Naive thymus-derived CD4-positive, alpha-beta T cell (primary cell): ENCODE measurements at regions not wholly inside any gene's neighbourhood (a gene's known extent, or its start where the extent isn't known, plus 50 kb on each side); places are given as distances from the start of the nearest gene placed in this dataset.
A peak's percentile ranks its signal among the peaks of the same experiment; 100 is the strongest.
"Not testable (repeated sequence)": the region's sequence is repeated elsewhere in the genome, so short reads cannot be mapped to it uniquely, and the experiment has no call there.

Experiments
- ATAC-seq: fragments of 150-1000 bp; cut with Tn5 transposase; 2 replicates; pipeline ENCODE4 v1.10.0; 2021; ENCODE audit warnings: mild to moderate bottlenecking, moderate library complexity
- CTCF ChIA-PET: fragments of 350-600 bp; sonication (Branson Sonifier 250); formaldehyde crosslinking; loops from one replicate; lab custom pipeline; 2021; ENCODE audit warnings: antibody characterized with exemption; lab: Charles Lee
- POLR2A ChIA-PET: fragments of 350-600 bp; sonication (Branson Sonifier 250); formaldehyde crosslinking; loops from one replicate; lab custom pipeline; 2021; ENCODE audit warnings: antibody characterized with exemption, inconsistent platforms; lab: Charles Lee
- DNase-seq, 9 donors: peaks; one replicate each; pipeline versions ENCODE4 v3.0.0 to v3.0.0-alpha.2; 2020 to 2022; ENCODE audit warnings: mixed read lengths in 1 of 9
- H3K27ac ChIP-seq: one replicate; pipeline ENCODE4 v1.7.0; 2013; ENCODE audit warnings: mild to moderate bottlenecking, low read depth, low read length, moderate library complexity
- H3K27me3 ChIP-seq, 2 donors: one replicate each; pipeline ENCODE4 v1.7.0; 2013; ENCODE audit warnings: low read length in 2 of 2, mild to moderate bottlenecking in 2 of 2, moderate library complexity in 2 of 2; ENCODE audit not compliant: control insufficient read depth in 2 of 2, insufficient read depth in 2 of 2
- H3K36me3 ChIP-seq, 3 experiments: 1 replicate in 2 of 3; 2 replicates in 1 of 3; pipeline ENCODE4 v1.7.0; 2013; ENCODE audit warnings: low read length in 3 of 3, mild to moderate bottlenecking in 3 of 3, moderate library complexity in 1 of 3; ENCODE audit not compliant: insufficient read depth in 3 of 3, control insufficient read depth in 2 of 3
- H3K4me1 ChIP-seq, 2 donors: one replicate each; pipeline ENCODE4 v1.7.0; 2013; ENCODE audit warnings: low read length in 2 of 2, mild to moderate bottlenecking in 2 of 2, moderate library complexity in 1 of 2; ENCODE audit not compliant: control insufficient read depth in 2 of 2, insufficient read depth in 2 of 2
- H3K4me3 ChIP-seq: 2 replicates; pipeline ENCODE4 v1.7.0; 2013; ENCODE audit warnings: mild to moderate bottlenecking, low read length
- H3K9me3 ChIP-seq, 3 experiments: 1 replicate in 2 of 3; 2 replicates in 1 of 3; pipeline ENCODE4 v1.7.0; 2013; ENCODE audit warnings: low read length in 3 of 3; ENCODE audit not compliant: control insufficient read depth in 2 of 3
- H3K27ac Mint-ChIP-seq, 9 donors: one replicate each; pipeline ENCODE4 v1.8.0; 2020 to 2022; ENCODE audit warnings: mixed read lengths in 9 of 9, mild to moderate bottlenecking in 8 of 9, moderate library complexity in 5 of 9, inconsistent platforms in 2 of 9
- H3K27me3 Mint-ChIP-seq, 5 donors: one replicate each; pipeline ENCODE4 v1.8.0; 2021 to 2022; ENCODE audit warnings: mixed read lengths in 5 of 5, mild to moderate bottlenecking in 1 of 5
- H3K36me3 Mint-ChIP-seq, 5 donors: one replicate each; pipeline ENCODE4 v1.8.0; 2020 to 2022; ENCODE audit warnings: mixed read lengths in 5 of 5, mild to moderate bottlenecking in 3 of 5, inconsistent platforms in 1 of 5
- H3K4me1 Mint-ChIP-seq, 7 donors: one replicate each; pipeline ENCODE4 v1.8.0; 2020 to 2022; ENCODE audit warnings: mixed read lengths in 7 of 7, mild to moderate bottlenecking in 3 of 7, inconsistent platforms in 1 of 7
- H3K4me3 Mint-ChIP-seq, 10 donors: one replicate each; pipeline ENCODE4 v1.8.0; 2020 to 2022; ENCODE audit warnings: mild to moderate bottlenecking in 10 of 10, mixed read lengths in 10 of 10, moderate library complexity in 6 of 10, inconsistent platforms in 2 of 10
- H3K9me3 Mint-ChIP-seq, 11 donors: one replicate each; pipeline ENCODE4 v1.8.0; 2020 to 2022; ENCODE audit warnings: mixed read lengths in 11 of 11, mild to moderate bottlenecking in 4 of 11, inconsistent platforms in 1 of 11, moderate library complexity in 1 of 11
- intact Hi-C, 2 donors: fragments of 100-400 bp; cut with micrococcal nuclease; formaldehyde crosslinking; loops; one replicate each; pipeline ENCODE4 v1.15.1; 2023

DNA sequence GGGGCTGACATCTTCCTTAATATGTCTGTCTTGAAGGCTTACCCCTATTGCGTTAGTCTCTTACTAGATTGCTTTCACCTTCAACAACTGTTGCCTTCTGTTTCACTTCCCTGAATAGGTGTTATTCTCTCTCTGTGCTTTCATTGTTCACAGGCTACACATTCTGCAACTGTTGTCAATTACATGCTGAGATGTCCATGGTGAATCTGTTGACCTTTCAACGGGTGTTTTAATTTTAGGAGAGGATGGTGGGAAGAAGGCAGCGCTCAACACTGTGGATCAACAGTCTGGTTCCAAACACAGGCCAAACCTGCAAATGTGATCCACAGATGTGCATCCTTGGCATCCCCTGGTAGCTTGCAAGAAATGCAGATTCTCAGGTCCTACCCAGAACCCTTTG is 101.9 kb downstream of the DACT1 start:
- no peak for ATAC-seq
- H3K4me1 Mint-ChIP-seq = peaks cover 0 to 4% (median 0%) of the 10 kb centered on the region in 7 donors

GRCh38 chr14:58740379-58740935 is 102.7 kb downstream of the DACT1 start:
- Histone ChIP-seq H3K4me3 (no peak overlapping the region), H3K4me1 (no peaks in the 10 kb centered on the region), H3K27ac (no peak overlapping the region), H3K36me3 (no peaks in the 10 kb centered on the region), H3K9me3 (no peaks in the 10 kb centered on the region), H3K27me3 (no peaks in the 10 kb centered on the region)
- POLR2A ChIA-PET = no interaction called here
- DNase-seq = no peak
- intact Hi-C loops = no loop called here
- H3K9me3 Mint-ChIP-seq = peaks cover 0 to 3% (median 0%) of the 10 kb centered on the region in 11 donors
- H3K27me3 Mint-ChIP-seq = peaks cover 0 to 6% (median 2%) of the 10 kb centered on the region in 5 donors
- no peaks in the 10 kb centered on the region for H3K36me3 Mint-ChIP-seq
- CTCF ChIA-PET = no interaction called here
- H3K4me3 Mint-ChIP-seq = no peak overlapping the region
- H3K4me1 Mint-ChIP-seq = peaks cover 0 to 4% (median 0%) of the 10 kb centered on the region in 7 donors
- no peak for ATAC-seq
- H3K27ac Mint-ChIP-seq = no peak overlapping the region

More for the DNA sequence above, 101.9 kb downstream of the DACT1 start:
- Histone ChIP-seq H3K4me1 (no peaks in the 10 kb centered on the region), H3K36me3 (no peaks in the 10 kb centered on the region), H3K27ac (no peak overlapping the region), H3K27me3 (no peaks in the 10 kb centered on the region), H3K9me3 (no peaks in the 10 kb centered on the region), H3K4me3 (no peak overlapping the region)
- intact Hi-C loops = no loop called here
- ChIA-PET CTCF (no interaction called here), POLR2A (no interaction called here)
- DNase-seq = no peak
- peaks cover 0 to 7% (median 2%) of the 10 kb centered on the region in 5 donors for H3K27me3 Mint-ChIP-seq
- H3K4me3 Mint-ChIP-seq = no peak overlapping the region
- no peaks in the 10 kb centered on the region for H3K36me3 Mint-ChIP-seq
- peaks cover 0 to 3% (median 0%) of the 10 kb centered on the region in 11 donors for H3K9me3 Mint-ChIP-seq
- H3K27ac Mint-ChIP-seq = no peak overlapping the region

DNA sequence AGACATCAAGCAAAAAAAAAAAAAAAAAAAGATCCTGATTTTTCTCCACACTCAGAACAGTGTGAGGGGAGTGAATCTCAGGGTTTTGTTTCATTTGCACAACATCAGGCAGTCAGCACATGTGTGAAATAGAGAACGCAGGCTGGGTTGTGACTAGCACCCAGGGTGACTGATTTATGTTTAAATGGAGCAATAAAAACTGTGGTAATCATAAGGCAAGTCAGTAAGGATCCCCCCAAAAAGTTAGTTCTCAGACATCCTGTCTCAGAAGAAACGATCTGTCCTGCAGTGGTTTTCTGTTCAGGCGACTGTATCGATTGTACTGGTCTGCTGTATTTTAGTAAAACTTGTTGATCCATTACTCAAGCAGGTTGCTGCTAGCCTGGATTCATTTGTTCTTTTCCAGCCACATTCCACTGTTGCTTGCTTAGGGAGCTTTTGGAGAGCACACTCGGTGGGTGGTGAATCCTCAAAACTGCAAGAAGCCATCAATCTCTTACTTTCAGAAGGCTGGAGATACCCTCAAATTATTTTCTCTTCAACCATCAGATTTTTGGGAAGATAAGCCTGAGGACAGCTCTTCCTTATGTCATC is 107.1 kb downstream of the DACT1 start:
- Mint-ChIP-seq H3K27ac (no peak overlapping the region), H3K27me3 (peaks cover 0 to 2% (median 0%) of the 10 kb centered on the region in 5 donors), H3K9me3 (no peaks in the 10 kb centered on the region), H3K4me1 (peaks cover 7 to 12% (median 10%) of the 10 kb centered on the region in 7 donors), H3K4me3 (no peak overlapping the region), H3K36me3 (no peaks in the 10 kb centered on the region)
- DNase-seq (no peak), ATAC-seq (no peak)
- intact Hi-C loops = loop anchor here in 1 of 2 donors (5.0 kb wide), 1 partner anchor 103 kb away; no protein-coding TSS in a partner anchor
- no peaks in the 10 kb centered on the region for H3K9me3 ChIP-seq
- H3K4me1 ChIP-seq = no peaks in the 10 kb centered on the region
- H3K27me3 ChIP-seq = no peaks in the 10 kb centered on the region
- H3K4me3 ChIP-seq = no peak overlapping the region
- no peak overlapping the region for H3K27ac ChIP-seq
- ChIA-PET POLR2A (no interaction called here), CTCF (no interaction called here)
- no peaks in the 10 kb centered on the region for H3K36me3 ChIP-seq

- intact Hi-C loops = loop anchor here in 1 of 2 donors (5.0 kb wide), 1 partner anchor 104 kb away; no protein-coding TSS in a partner anchor
- H3K36me3 ChIP-seq = no peaks in the 10 kb centered on the region
- no peak overlapping the region for H3K27ac Mint-ChIP-seq
- ChIA-PET POLR2A (no interaction called here), CTCF (no interaction called here)
- H3K9me3 ChIP-seq = no peaks in the 10 kb centered on the region
- H3K4me3 Mint-ChIP-seq = no peak overlapping the region
- no peaks in the 10 kb centered on the region for H3K27me3 Mint-ChIP-seq
- no peak overlapping the region for H3K4me3 ChIP-seq
- H3K4me1 ChIP-seq = no peaks in the 10 kb centered on the region
- H3K4me1 Mint-ChIP-seq = peaks cover 7 to 17% (median 15%) of the 10 kb centered on the region in 7 donors
- H3K27ac ChIP-seq = no peak overlapping the region
- no peaks in the 10 kb centered on the region for H3K9me3 Mint-ChIP-seq
- H3K36me3 Mint-ChIP-seq = no peaks in the 10 kb centered on the region
- ATAC-seq = no peak
- H3K27me3 ChIP-seq = no peaks in the 10 kb centered on the region
- no peak for DNase-seq
Measured at GRCh38 chr14:58746261-58746660, 108.5 kb downstream of the DACT1 start.

DNA sequence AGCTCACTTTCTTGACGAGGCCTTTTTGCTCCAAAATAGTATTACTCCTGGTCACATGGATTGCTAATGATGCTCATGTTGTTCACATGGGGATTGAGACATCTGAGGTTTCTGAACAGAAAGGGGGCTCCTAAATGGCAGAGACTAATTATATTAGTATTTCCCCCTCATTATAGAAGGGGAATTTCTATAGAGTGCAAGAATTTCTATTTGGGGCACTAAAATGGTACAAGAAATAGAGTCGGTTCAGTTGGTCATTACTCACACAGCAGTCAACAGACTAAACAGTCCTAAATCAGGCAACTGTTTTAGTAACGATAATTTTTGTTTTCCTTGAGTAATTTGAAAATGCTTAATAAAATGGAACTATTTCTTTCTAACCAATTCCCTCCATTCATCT is 108.9 kb downstream of the DACT1 start:
- ChIA-PET POLR2A (no interaction called here), CTCF (no interaction called here)
- no peaks in the 10 kb centered on the region for H3K9me3 ChIP-seq
- Mint-ChIP-seq H3K4me1 (peaks cover 7 to 17% (median 15%) of the 10 kb centered on the region in 7 donors), H3K27me3 (no peaks in the 10 kb centered on the region), H3K9me3 (no peaks in the 10 kb centered on the region), H3K4me3 (no peak overlapping the region), H3K27ac (no peak overlapping the region), H3K36me3 (no peaks in the 10 kb centered on the region)
- H3K27me3 ChIP-seq = no peaks in the 10 kb centered on the region
- intact Hi-C loops = loop anchor here in 1 of 2 donors (5.0 kb wide), 1 partner anchor 104 kb away; no protein-coding TSS in a partner anchor
- no peak overlapping the region for H3K4me3 ChIP-seq
- DNase-seq = no peak
- no peak overlapping the region for H3K27ac ChIP-seq
- H3K4me1 ChIP-seq = no peaks in the 10 kb centered on the region
- ATAC-seq = no peak
- H3K36me3 ChIP-seq = no peaks in the 10 kb centered on the region

DNA sequence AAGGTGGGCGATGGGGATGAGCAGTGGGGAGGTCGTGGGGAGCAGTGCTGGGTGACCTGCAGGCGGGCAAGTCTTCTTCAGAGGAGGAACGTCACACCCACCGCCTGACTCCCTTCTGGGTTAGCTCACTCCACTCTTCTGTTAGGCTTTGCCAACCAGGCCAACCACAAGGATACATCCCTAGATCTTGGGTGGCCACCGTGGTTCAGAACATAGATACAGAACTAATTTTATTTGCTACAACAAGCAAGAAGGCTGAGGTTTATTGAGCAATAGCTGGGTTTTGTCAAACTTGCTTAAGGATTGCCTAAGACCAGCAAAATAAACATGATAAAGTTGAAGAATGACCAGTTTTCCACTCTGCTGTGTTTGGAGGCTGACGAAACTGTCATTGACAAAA is 109.4 kb downstream of the DACT1 start:
- H3K9me3 Mint-ChIP-seq = no peaks in the 10 kb centered on the region
- ChIA-PET CTCF (no interaction called here), POLR2A (no interaction called here)
- no peak overlapping the region for H3K4me3 ChIP-seq
- DNase-seq (no peak), ATAC-seq (peak; percentile 38)
- intact Hi-C loops = loop anchor here in 1 of 2 donors (5.0 kb wide), 1 partner anchor 105 kb away; no protein-coding TSS in a partner anchor
- no peaks in the 10 kb centered on the region for H3K4me1 ChIP-seq
- H3K27ac Mint-ChIP-seq = no peak overlapping the region
- H3K9me3 ChIP-seq = no peaks in the 10 kb centered on the region
- H3K4me1 Mint-ChIP-seq = peaks cover 7 to 17% (median 15%) of the 10 kb centered on the region in 7 donors
- H3K36me3 Mint-ChIP-seq = no peaks in the 10 kb centered on the region
- H3K27ac ChIP-seq = no peak overlapping the region
- H3K4me3 Mint-ChIP-seq = no peak overlapping the region
- H3K27me3 ChIP-seq = no peaks in the 10 kb centered on the region
- no peaks in the 10 kb centered on the region for H3K27me3 Mint-ChIP-seq
- H3K36me3 ChIP-seq = no peaks in the 10 kb centered on the region

GRCh38 chr14:58748251-58748650 is 110.5 kb downstream of the DACT1 start:
- H3K27me3 ChIP-seq, POLR2A ChIA-PET, H3K36me3 ChIP-seq, H3K4me3 Mint-ChIP-seq, H3K4me1 ChIP-seq, H3K4me3 ChIP-seq, H3K36me3 Mint-ChIP-seq, DNase-seq, H3K27me3 Mint-ChIP-seq, CTCF ChIA-PET, ATAC-seq, H3K27ac ChIP-seq, H3K9me3 Mint-ChIP-seq, H3K27ac Mint-ChIP-seq, H3K9me3 ChIP-seq: not testable (repeated sequence)
- intact Hi-C loops = loop anchor here in 1 of 2 donors (5.0 kb wide), 1 partner anchor 106 kb away; no protein-coding TSS in a partner anchor
- peaks cover 9 to 21% (median 15%) of the 10 kb centered on the region in 7 donors for H3K4me1 Mint-ChIP-seq
